Hepatocyte (in vitro differentiated cells): ENCODE measurements at regions not wholly inside any gene's neighbourhood (a gene's known extent, or its start where the extent isn't known, plus 50 kb on each side); places are given as distances from the start of the nearest gene placed in this dataset. TPM values are rescaled to one million over a fixed set of nuclear protein-coding genes. Genes with fewer than 3 reads are reported as not detected.

Experiments
- DNase-seq: peaks from one replicate; pipeline ENCODE4 v3.0.0-alpha.2; 2016; ENCODE audit warnings: low spot score
- H2AFZ ChIP-seq: fragments of 200-600 bp; sonication (generic); 2 replicates; pipeline ENCODE4 v1.6.0; 2016; ENCODE audit warnings: antibody characterized with exemption, mild to moderate bottlenecking
- H3K27ac ChIP-seq: fragments of 200-600 bp; sonication (generic); 2 replicates; pipeline ENCODE4 v1.5.1; 2016; ENCODE audit warnings: mild to moderate bottlenecking
- H3K27me3 ChIP-seq: fragments of 200-600 bp; sonication (generic); 2 replicates; pipeline ENCODE4 v1.6.1; 2016
- H3K36me3 ChIP-seq: fragments of 200-600 bp; sonication (generic); replicated peaks from 2 replicates; pipeline ENCODE4 v1.5.1; 2016; ENCODE audit warnings: low read depth; ENCODE audit not compliant: insufficient read depth
- H3K4me1 ChIP-seq: fragments of 200-600 bp; sonication (generic); 2 replicates; pipeline ENCODE4 v1.5.1; 2016; ENCODE audit warnings: mild to moderate bottlenecking, moderate library complexity; ENCODE audit not compliant: insufficient read depth
- H3K4me2 ChIP-seq: fragments of 200-600 bp; sonication (generic); 2 replicates; pipeline ENCODE4 v1.6.0; 2016
- H3K4me3 ChIP-seq: fragments of 200-600 bp; sonication (generic); 2 replicates; pipeline ENCODE4 v1.5.1; 2016; ENCODE audit warnings: mild to moderate bottlenecking
- H3K79me2 ChIP-seq: fragments of 200-600 bp; sonication (generic); 2 replicates; pipeline ENCODE4 v1.6.0; 2017; ENCODE audit warnings: mild to moderate bottlenecking
- H3K9me2 ChIP-seq: fragments of 200-600 bp; sonication (generic); replicated peaks from 2 replicates; pipeline ENCODE4 v1.6.0; 2017; ENCODE audit warnings: mild to moderate bottlenecking; ENCODE audit not compliant: insufficient read depth
- H3K9me3 ChIP-seq: fragments of 200-600 bp; sonication (generic); 2 replicates; pipeline ENCODE4 v1.5.1; 2016; ENCODE audit warnings: low read depth, mild to moderate bottlenecking
- H4K20me1 ChIP-seq: fragments of 200-600 bp; sonication (generic); 2 replicates; pipeline ENCODE4 v1.6.0; 2016; ENCODE audit warnings: mild to moderate bottlenecking; ENCODE audit not compliant: insufficient read depth, poor library complexity, severe bottlenecking
- CTCF ChIP-seq: fragments of 200-600 bp; sonication (generic); IDR thresholded peaks from 2 replicates; pipeline ENCODE4 v1.5.1; 2016; ENCODE audit warnings: antibody characterized with exemption, mild to moderate bottlenecking; ENCODE audit not compliant: poor library complexity
- EZH2 ChIP-seq: fragments of 200-600 bp; sonication (generic); IDR thresholded peaks from 2 replicates; pipeline ENCODE4 v1.6.1; 2016; ENCODE audit warnings: antibody characterized with exemption, mild to moderate bottlenecking, borderline replicate concordance
- EZH2phosphoT487 ChIP-seq: fragments of 200-600 bp; sonication (generic); IDR thresholded peaks from one replicate; pipeline ENCODE4 v1.6.1; 2018; ENCODE audit warnings: antibody characterized with exemption, mild to moderate bottlenecking, low read depth, moderate library complexity; ENCODE audit not compliant: unreplicated experiment, severe bottlenecking
- WGBS: methylation state at CpG from one replicate; pipeline ENCODE4 v1.1.6; 2016; ENCODE audit warnings: low lambda C conversion rate; ENCODE audit errors: missing lambda C conversion rate; 5-methylcytosine and 5-hydroxymethylcytosine counted together
- small RNA-seq: library from RNA; depleted of rRNA; stranded (forward); fragments of <200 nt; gene quantifications from one replicate; pipeline ENCODE3, GENCODE V24; 2014

- no peak overlapping the region for H3K4me3 ChIP-seq
- H4K20me1 ChIP-seq = no peaks in the 10 kb centered on the region
- H3K36me3 ChIP-seq = no peaks in the 10 kb centered on the region
- no peaks in the 10 kb centered on the region for H3K4me1 ChIP-seq
- no peaks in the 10 kb centered on the region for H3K27me3 ChIP-seq
- H3K9me3 ChIP-seq = no peaks in the 10 kb centered on the region
- no peaks in the 10 kb centered on the region for H3K79me2 ChIP-seq
- no peaks in the 10 kb centered on the region for H3K9me2 ChIP-seq
- no peak for DNase-seq
- TF ChIP-seq CTCF = no peak
- TF ChIP-seq EZH2phosphoT487 = no peak
- no peak for TF ChIP-seq EZH2
- H3K4me2 ChIP-seq = no peak overlapping the region
- no peak overlapping the region for H3K27ac ChIP-seq
- H2AFZ ChIP-seq = no peak overlapping the region
Measured at GRCh38 chr1:237959838-237960237, 69.1 kb upstream of the ZP4 start.

GRCh38 chr1:237953238-237953637 lies 62.5 kb upstream of the ZP4 start:
- no peak for DNase-seq
- H3K9me3 ChIP-seq = no peaks in the 10 kb centered on the region
- TF ChIP-seq CTCF (peak; percentile 7), EZH2 (no peak)
- H4K20me1 ChIP-seq = no peaks in the 10 kb centered on the region
- no peak overlapping the region for H3K4me3 ChIP-seq
- H3K27ac ChIP-seq = no peak overlapping the region
- 68% methylated on average over 7 of the region's 7 CpGs for WGBS
- no peak overlapping the region for H2AFZ ChIP-seq
- no peaks in the 10 kb centered on the region for H3K9me2 ChIP-seq
- H3K79me2 ChIP-seq = no peaks in the 10 kb centered on the region
- H3K27me3 ChIP-seq = no peaks in the 10 kb centered on the region
- H3K36me3 ChIP-seq = no peaks in the 10 kb centered on the region
- no peaks in the 10 kb centered on the region for H3K4me1 ChIP-seq
- no peak overlapping the region for H3K4me2 ChIP-seq

Small RNA genes lying in the stretch of these regions (small RNA-seq; reads per million reads assigned to genes)
- not detected for gene AL356010.1
- not detected for gene AL590135.1
- gene RNU6-725P = not detected
